Panc1 (cell line): ENCODE measurements at regions not wholly inside any gene's neighbourhood (a gene's known extent, or its start where the extent isn't known, plus 50 kb on each side); places are given as distances from the start of the nearest gene placed in this dataset.

Experiments used
- ATAC-seq: fragments of 200-7000 bp; cut with Tn5 transposase; 2 replicates; pipeline ENCODE4 v1.9.1; 2020; ENCODE audit warnings: mild to moderate bottlenecking, moderate library complexity
- BruUV-seq: library from RNA; stranded (reverse); fragments of 400-500 nt; replicated peaks from 2 replicates; lab custom pipeline; 2021; lab: Mats Ljungman, UMichigan
- CTCF ChIA-PET: fragments of 300-600 bp; sonication (Branson Sonifier 250); formaldehyde crosslinking; loops from one replicate; lab custom pipeline; 2022; ENCODE audit warnings: antibody characterized with exemption; lab: Charles Lee
- POLR2A ChIA-PET: fragments of 300-600 bp; sonication (Branson Sonifier 250); formaldehyde crosslinking; loops from one replicate; lab custom pipeline; 2022; ENCODE audit warnings: antibody characterized with exemption; lab: Charles Lee
- DNase-seq: peaks from one replicate; pipeline ENCODE4 v3.0.0-alpha.2; 2010; ENCODE audit warnings: low read depth, low spot score
- H3K27ac ChIP-seq: 2 replicates; pipeline ENCODE4 v1.5.1; 2011; ENCODE audit warnings: mild to moderate bottlenecking, low read length, inconsistent platforms
- H3K27me3 ChIP-seq: fragments of 200-500 bp; sonication (Bioruptor generic); 2 replicates; pipeline ENCODE4 v1.6.0; 2014; ENCODE audit warnings: low read length, inconsistent platforms; ENCODE audit not compliant: control insufficient read depth, insufficient read depth
- H3K36me3 ChIP-seq: fragments of 200-500 bp; sonication (Bioruptor generic); 2 replicates; pipeline ENCODE4 v1.5.1; 2014; ENCODE audit warnings: inconsistent platforms, mild to moderate bottlenecking, low read length, moderate library complexity; ENCODE audit not compliant: control insufficient read depth, insufficient read depth
- H3K4me1 ChIP-seq: 2 replicates; pipeline ENCODE4 v1.5.1; 2011; ENCODE audit warnings: inconsistent platforms, mild to moderate bottlenecking, low read length, moderate library complexity; ENCODE audit not compliant: control insufficient read depth, insufficient read depth
- H3K4me3 ChIP-seq, 2 experiments: 2 replicates each; pipeline ENCODE4 v1.5.1; 2011 to 2012; ENCODE audit warnings: low read depth in 2 of 2, low read length in 2 of 2, mild to moderate bottlenecking in 2 of 2, inconsistent platforms in 1 of 2, moderate library complexity in 1 of 2
- H3K9me3 ChIP-seq: fragments of 200-500 bp; sonication (Bioruptor generic); 2 replicates; pipeline ENCODE4 v1.5.1; 2014; ENCODE audit warnings: low read depth, mild to moderate bottlenecking, inconsistent platforms, low read length, moderate library complexity; ENCODE audit not compliant: control insufficient read depth, insufficient read depth
- CTCF ChIP-seq: fragments of 450-650 bp; IDR thresholded peaks from 2 replicates; pipeline ENCODE4 v1.5.1; 2017; ENCODE audit warnings: mild to moderate bottlenecking
- POLR2AphosphoS5 ChIP-seq: IDR thresholded peaks from 2 replicates; pipeline ENCODE4 v1.6.1; 2012; ENCODE audit warnings: mild to moderate bottlenecking, low read depth, low read length, moderate library complexity
- SIN3A ChIP-seq: IDR thresholded peaks from 2 replicates; pipeline ENCODE4 v1.6.1; 2012; ENCODE audit warnings: low read depth, mild to moderate bottlenecking, low read length, moderate library complexity, borderline replicate concordance; ENCODE audit not compliant: insufficient read depth
- TCF7L2 ChIP-seq: IDR thresholded peaks from 2 replicates; pipeline ENCODE4 v1.6.1; 2011; ENCODE audit warnings: mild to moderate bottlenecking, low read depth, low read length, inconsistent platforms
- in situ Hi-C: cut with HindIII; loops from 2 replicates; pipeline ENCODE4 v1.10.0; 2016; ENCODE audit warnings: low sequenced_read_pairs, low pct_unique_long_range_greater_than_20kb
- intact Hi-C: fragments of 100-400 bp; cut with micrococcal nuclease; formaldehyde crosslinking; loops from one replicate; pipeline ENCODE4 v1.10.0; 2022; ENCODE audit not compliant: unreplicated experiment
- TF ChIP-seq, protein P1 (sequence below), 2 experiments: IDR thresholded peaks; 2 replicates each; pipeline ENCODE4 v1.6.1; 2011 to 2012; ENCODE audit warnings: low read depth in 2 of 2, control low read depth in 1 of 2, low read length in 1 of 2, mild to moderate bottlenecking in 1 of 2, moderate library complexity in 1 of 2; ENCODE audit not compliant: insufficient read depth in 1 of 2

- DNase-seq (no peak), ATAC-seq (no peak)
- CTCF ChIA-PET = no interaction called here
- no peaks in the 10 kb centered on the region for H3K4me1 ChIP-seq
- intact Hi-C loops (no loop called here), in situ Hi-C loops (no loop called here)
- BruUV-seq = no TSS peak
- H3K27me3 ChIP-seq = no peaks in the 10 kb centered on the region
- H3K27ac ChIP-seq = no peak overlapping the region
- TF ChIP-seq POLR2AphosphoS5 (no peak), TCF7L2 (no peak), CTCF (no peak), SIN3A (no peak)
- no peaks in the 10 kb centered on the region for H3K9me3 ChIP-seq
- no peak overlapping the region for H3K4me3 ChIP-seq
- POLR2A ChIA-PET = no interaction called here
- H3K36me3 ChIP-seq = no peaks in the 10 kb centered on the region
These were observed 357.9 kb upstream of the USP24 start for GRCh38 chr1:55572878-55573734.

DNA sequence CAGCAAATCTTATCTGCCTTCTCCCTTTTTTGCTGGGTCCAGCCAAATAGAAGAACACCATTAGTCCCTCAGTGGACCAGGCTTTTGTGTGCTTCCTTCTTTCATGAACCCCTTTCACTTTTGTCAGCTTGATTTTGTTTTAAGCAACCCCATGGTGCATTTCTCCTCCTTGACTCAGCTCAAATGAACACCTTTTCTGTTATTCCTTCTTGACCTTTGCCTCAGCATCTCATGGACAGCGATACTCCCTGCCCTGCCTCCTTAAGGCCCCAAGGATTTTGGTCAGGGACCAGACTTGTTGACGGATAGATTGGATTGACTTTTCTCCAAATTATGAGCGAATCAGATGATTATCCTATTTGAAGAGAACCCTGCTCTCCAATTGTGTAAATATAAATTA, 356.6 kb upstream of the USP24 start:
- Histone ChIP-seq H3K36me3 (no peaks in the 10 kb centered on the region), H3K9me3 (no peaks in the 10 kb centered on the region), H3K27ac (no peak overlapping the region), H3K27me3 (no peaks in the 10 kb centered on the region), H3K4me3 (no peak overlapping the region), H3K4me1 (no peaks in the 10 kb centered on the region)
- ATAC-seq = no peak
- TF ChIP-seq POLR2AphosphoS5 (no peak), SIN3A (no peak), TCF7L2 (no peak), CTCF (no peak)
- TF ChIP-seq, protein P1, sequence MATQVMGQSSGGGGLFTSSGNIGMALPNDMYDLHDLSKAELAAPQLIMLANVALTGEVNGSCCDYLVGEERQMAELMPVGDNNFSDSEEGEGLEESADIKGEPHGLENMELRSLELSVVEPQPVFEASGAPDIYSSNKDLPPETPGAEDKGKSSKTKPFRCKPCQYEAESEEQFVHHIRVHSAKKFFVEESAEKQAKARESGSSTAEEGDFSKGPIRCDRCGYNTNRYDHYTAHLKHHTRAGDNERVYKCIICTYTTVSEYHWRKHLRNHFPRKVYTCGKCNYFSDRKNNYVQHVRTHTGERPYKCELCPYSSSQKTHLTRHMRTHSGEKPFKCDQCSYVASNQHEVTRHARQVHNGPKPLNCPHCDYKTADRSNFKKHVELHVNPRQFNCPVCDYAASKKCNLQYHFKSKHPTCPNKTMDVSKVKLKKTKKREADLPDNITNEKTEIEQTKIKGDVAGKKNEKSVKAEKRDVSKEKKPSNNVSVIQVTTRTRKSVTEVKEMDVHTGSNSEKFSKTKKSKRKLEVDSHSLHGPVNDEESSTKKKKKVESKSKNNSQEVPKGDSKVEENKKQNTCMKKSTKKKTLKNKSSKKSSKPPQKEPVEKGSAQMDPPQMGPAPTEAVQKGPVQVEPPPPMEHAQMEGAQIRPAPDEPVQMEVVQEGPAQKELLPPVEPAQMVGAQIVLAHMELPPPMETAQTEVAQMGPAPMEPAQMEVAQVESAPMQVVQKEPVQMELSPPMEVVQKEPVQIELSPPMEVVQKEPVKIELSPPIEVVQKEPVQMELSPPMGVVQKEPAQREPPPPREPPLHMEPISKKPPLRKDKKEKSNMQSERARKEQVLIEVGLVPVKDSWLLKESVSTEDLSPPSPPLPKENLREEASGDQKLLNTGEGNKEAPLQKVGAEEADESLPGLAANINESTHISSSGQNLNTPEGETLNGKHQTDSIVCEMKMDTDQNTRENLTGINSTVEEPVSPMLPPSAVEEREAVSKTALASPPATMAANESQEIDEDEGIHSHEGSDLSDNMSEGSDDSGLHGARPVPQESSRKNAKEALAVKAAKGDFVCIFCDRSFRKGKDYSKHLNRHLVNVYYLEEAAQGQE (IDR thresholded peaks at IDR 0.05; ENCODE audit: insufficient read depth in 1 of 2, low read depth in 2 of 2, low read length in 1 of 2) = no peak
- POLR2A ChIA-PET = no interaction called here
- CTCF ChIA-PET = no interaction called here
- DNase-seq = no peak
- no TSS peak for BruUV-seq
- intact Hi-C loops (no loop called here), in situ Hi-C loops (no loop called here)
